ENCODE measurements at regions not wholly inside any gene's neighbourhood (a gene's known extent, or its start where the extent isn't known, plus 50 kb on each side); places are given as distances from the start of the nearest gene placed in this dataset.

- DNase-seq: no peak
These were observed 189.7 kb downstream of the BRD1 start for GRCh38 chr22:49638001-49638400.

- no peak for DNase-seq
These were observed 190.4 kb downstream of the BRD1 start for GRCh38 chr22:49637255-49637760.

- no peak for DNase-seq
These were observed 191.0 kb downstream of the BRD1 start for GRCh38 chr22:49636649-49637048.

- no peak for DNase-seq
These were observed 191.5 kb downstream of the BRD1 start for GRCh38 chr22:49636214-49636613.

GRCh38 chr22:49634006-49634772, 193.5 kb downstream of the BRD1 start:
- DNase-seq: no peak

- no peak for DNase-seq
These were observed 194.7 kb downstream of the BRD1 start for GRCh38 chr22:49633010-49633324.

- peak; percentile 8 to 39 for DNase-seq
These were observed 195.3 kb downstream of the BRD1 start for GRCh38 chr22:49632199-49633009.

GRCh38 chr22:49630448-49630946, 197.2 kb downstream of the BRD1 start:
- DNase-seq: no peak

- DNase-seq: no peak
These were observed 197.9 kb downstream of the BRD1 start for GRCh38 chr22:49629586-49630447.

- DNase-seq: no peak
These were observed 198.5 kb downstream of the BRD1 start for GRCh38 chr22:49629261-49629570.

GRCh38 chr22:49628391-49629260, 199.0 kb downstream of the BRD1 start:
- DNase-seq: no peak

- no peak for DNase-seq
These were observed 200.2 kb downstream of the BRD1 start for GRCh38 chr22:49627217-49628181.

GRCh38 chr22:49626361-49627216, 201.1 kb downstream of the BRD1 start:
- no peak for DNase-seq

- no peak for DNase-seq
These were observed 203.1 kb downstream of the BRD1 start for GRCh38 chr22:49624421-49625177.

- DNase-seq: no peak
These were observed 204.0 kb downstream of the BRD1 start for GRCh38 chr22:49623715-49624114.

- no peak for DNase-seq
These were observed 204.5 kb downstream of the BRD1 start for GRCh38 chr22:49623176-49623575.

GRCh38 chr22:49622241-49623105, 205.2 kb downstream of the BRD1 start:
- DNase-seq: no peak

GRCh38 chr22:49621601-49622210, 206.0 kb downstream of the BRD1 start:
- no peak for DNase-seq

All from inflammatory macrophage treated with lipopolysaccharide for 1 hour (primary cell).